ENCODE measurements at regions not wholly inside any gene's neighbourhood (a gene's known extent, or its start where the extent isn't known, plus 50 kb on each side); places are given as distances from the start of the nearest gene placed in this dataset.

- no peak overlapping the region for H3K27ac Mint-ChIP-seq (ENCODE audit: unreplicated experiment)
- no peak for DNase-seq (ENCODE audit: low read depth, low spot score)
- no peaks in the 10 kb centered on the region for H3K36me3 Mint-ChIP-seq (ENCODE audit: low read depth)
- H3K4me3 Mint-ChIP-seq, result no peak overlapping the region
- H3K27me3 Mint-ChIP-seq (ENCODE audit: low read depth), result no peaks in the 10 kb centered on the region
- no peaks in the 10 kb centered on the region for H3K9me3 Mint-ChIP-seq
- H3K4me1 Mint-ChIP-seq, result no peaks in the 10 kb centered on the region
- no peak for TF ChIP-seq CTCF (conservative IDR thresholded peaks at IDR 0.05)
Measured at GRCh38 chr21:27108701-27109100, 141.8 kb upstream of the ADAMTS5 start.

GRCh38 chr21:27108228-27108627 lies 141.3 kb upstream of the ADAMTS5 start:
- no peaks in the 10 kb centered on the region for H3K36me3 Mint-ChIP-seq (ENCODE audit: low read depth)
- no peaks in the 10 kb centered on the region for H3K4me1 Mint-ChIP-seq
- H3K27me3 Mint-ChIP-seq (ENCODE audit: low read depth), result no peaks in the 10 kb centered on the region
- TF ChIP-seq CTCF (conservative IDR thresholded peaks at IDR 0.05), result no peak
- no peaks in the 10 kb centered on the region for H3K9me3 Mint-ChIP-seq
- DNase-seq (ENCODE audit: low read depth, low spot score), result no peak
- no peak overlapping the region for H3K4me3 Mint-ChIP-seq
- no peak overlapping the region for H3K27ac Mint-ChIP-seq (ENCODE audit: unreplicated experiment)

GRCh38 chr21:27104846-27105431 lies 138.1 kb upstream of the ADAMTS5 start:
- DNase-seq (ENCODE audit: low read depth, low spot score), result no peak
- Mint-ChIP-seq H3K36me3 (ENCODE audit: low read depth) (no peaks in the 10 kb centered on the region), H3K4me1 (no peaks in the 10 kb centered on the region), H3K9me3 (peaks cover 6% of the 10 kb centered on the region), H3K27me3 (ENCODE audit: low read depth) (no peaks in the 10 kb centered on the region), H3K27ac (ENCODE audit: unreplicated experiment) (no peak overlapping the region), H3K4me3 (no peak overlapping the region)
- no peak for TF ChIP-seq CTCF (conservative IDR thresholded peaks at IDR 0.05)

GRCh38 chr21:27103768-27104167 lies 136.9 kb upstream of the ADAMTS5 start:
- H3K9me3 Mint-ChIP-seq, result peaks cover 6% of the 10 kb centered on the region
- H3K27ac Mint-ChIP-seq (ENCODE audit: unreplicated experiment), result no peak overlapping the region
- no peak for DNase-seq (ENCODE audit: low read depth, low spot score)
- H3K27me3 Mint-ChIP-seq (ENCODE audit: low read depth), result no peaks in the 10 kb centered on the region
- H3K4me1 Mint-ChIP-seq, result no peaks in the 10 kb centered on the region
- TF ChIP-seq CTCF (conservative IDR thresholded peaks at IDR 0.05), result no peak
- H3K36me3 Mint-ChIP-seq (ENCODE audit: low read depth), result no peaks in the 10 kb centered on the region
- H3K4me3 Mint-ChIP-seq, result no peak overlapping the region

GRCh38 chr21:27101523-27101922 lies 134.6 kb upstream of the ADAMTS5 start:
- H3K4me1 Mint-ChIP-seq, result no peaks in the 10 kb centered on the region
- H3K4me3 Mint-ChIP-seq, result no peak overlapping the region
- no peak for TF ChIP-seq CTCF (conservative IDR thresholded peaks at IDR 0.05)
- peaks cover 6% of the 10 kb centered on the region for H3K9me3 Mint-ChIP-seq
- DNase-seq (ENCODE audit: low read depth, low spot score), result no peak
- no peak overlapping the region for H3K27ac Mint-ChIP-seq (ENCODE audit: unreplicated experiment)
- no peaks in the 10 kb centered on the region for H3K36me3 Mint-ChIP-seq (ENCODE audit: low read depth)
- H3K27me3 Mint-ChIP-seq (ENCODE audit: low read depth), result no peaks in the 10 kb centered on the region

Measured in neural crest cell (in vitro differentiated cells).